ENCODE measurements at regions not wholly inside any gene's neighbourhood (a gene's known extent, or its start where the extent isn't known, plus 50 kb on each side); places are given as distances from the start of the nearest gene placed in this dataset.
"Not testable (repeated sequence)": the region's sequence is repeated elsewhere in the genome, so short reads cannot be mapped to it uniquely, and the experiment has no call there.

- Mint-ChIP-seq H3K36me3 (ENCODE audit: low read depth) (no peaks in the 10 kb centered on the region), H3K4me1 (ENCODE audit: low read depth) (no peaks in the 10 kb centered on the region)
- no peak for DNase-seq (ENCODE audit: low spot score)
Observed at GRCh38 chr9:106143781-106144180, 449.4 kb downstream of the TMEM38B start.

DNA sequence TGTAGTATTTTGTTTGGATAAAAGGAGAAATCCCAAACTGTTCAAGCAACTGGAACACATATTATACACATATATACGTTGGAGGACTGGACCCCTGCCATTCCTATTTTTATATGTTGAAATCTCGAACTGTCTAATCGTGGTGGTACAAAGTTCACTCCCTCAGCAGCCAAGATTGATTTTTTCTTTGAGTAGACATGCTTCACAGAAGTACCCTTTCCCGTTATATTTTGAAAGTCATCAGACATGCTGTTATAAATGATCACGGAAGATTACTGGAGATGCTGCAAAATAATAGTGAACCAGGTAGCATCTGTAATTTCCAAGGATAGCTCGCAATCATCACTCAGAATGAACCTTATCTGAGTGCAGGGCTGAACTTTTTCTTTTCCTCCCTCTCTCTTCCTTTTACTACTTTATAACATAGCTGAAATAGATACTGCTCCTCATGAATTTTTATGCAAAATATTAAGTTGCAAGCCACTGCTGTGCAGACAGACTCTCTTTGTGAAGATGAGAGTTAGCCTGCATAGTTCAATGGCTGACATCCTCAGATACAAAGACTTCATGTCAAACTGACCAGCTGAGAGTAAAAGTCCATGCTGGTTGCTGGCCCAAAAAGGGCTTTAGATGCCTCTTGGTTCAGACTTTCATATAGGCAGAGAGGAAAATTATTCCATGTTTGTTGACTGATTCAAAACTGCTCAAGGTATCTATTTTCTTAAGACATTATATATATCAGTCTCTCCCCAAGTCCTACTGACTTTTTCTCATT lies 451.9 kb downstream of the TMEM38B start:
- Mint-ChIP-seq H3K27ac (no peak overlapping the region), H3K9me3 (no peaks in the 10 kb centered on the region), H3K4me1 (ENCODE audit: low read depth) (no peaks in the 10 kb centered on the region), H3K36me3 (ENCODE audit: low read depth) (no peaks in the 10 kb centered on the region), H3K4me3 (no peak overlapping the region), H3K27me3 (ENCODE audit: insufficient read depth) (no peaks in the 10 kb centered on the region)
- DNase-seq (ENCODE audit: low spot score) = no peak
- intact Hi-C loops (cut with micrococcal nuclease) = no loop called here

More at GRCh38 chr9:106143781-106144180, 449.4 kb downstream of the TMEM38B start:
- Mint-ChIP-seq H3K4me3 (no peak overlapping the region), H3K27ac (no peak overlapping the region), H3K9me3 (no peaks in the 10 kb centered on the region), H3K27me3 (ENCODE audit: insufficient read depth) (peaks cover 2% of the 10 kb centered on the region)
- intact Hi-C loops (cut with micrococcal nuclease) = no loop called here

DNA sequence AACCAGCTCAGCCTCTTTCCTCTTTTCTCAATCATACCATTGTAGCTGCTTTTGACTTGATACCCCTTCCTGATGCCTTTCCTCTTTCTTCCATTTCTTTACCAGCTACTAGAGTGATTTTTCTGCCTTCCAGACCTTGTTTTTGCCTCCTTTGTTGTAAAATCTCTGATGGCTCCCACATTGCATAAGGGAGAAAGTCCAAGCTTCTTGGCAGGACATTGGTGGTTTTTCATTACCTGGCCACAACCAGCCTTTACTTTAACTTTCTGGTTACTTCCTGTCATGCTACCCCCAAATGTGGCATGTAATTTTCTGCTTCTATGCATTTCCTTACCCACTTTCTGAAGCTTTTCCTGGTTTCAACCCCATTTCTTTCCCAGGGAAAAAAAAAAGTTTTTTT lies 452.5 kb downstream of the TMEM38B start:
- Mint-ChIP-seq H3K27me3 (ENCODE audit: insufficient read depth) (no peaks in the 10 kb centered on the region), H3K9me3 (no peaks in the 10 kb centered on the region), H3K27ac (no peak overlapping the region), H3K4me3 (no peak overlapping the region), H3K36me3 (ENCODE audit: low read depth) (no peaks in the 10 kb centered on the region), H3K4me1 (ENCODE audit: low read depth) (no peaks in the 10 kb centered on the region)
- no peak for DNase-seq (ENCODE audit: low spot score)
- intact Hi-C loops (cut with micrococcal nuclease) = no loop called here

DNA sequence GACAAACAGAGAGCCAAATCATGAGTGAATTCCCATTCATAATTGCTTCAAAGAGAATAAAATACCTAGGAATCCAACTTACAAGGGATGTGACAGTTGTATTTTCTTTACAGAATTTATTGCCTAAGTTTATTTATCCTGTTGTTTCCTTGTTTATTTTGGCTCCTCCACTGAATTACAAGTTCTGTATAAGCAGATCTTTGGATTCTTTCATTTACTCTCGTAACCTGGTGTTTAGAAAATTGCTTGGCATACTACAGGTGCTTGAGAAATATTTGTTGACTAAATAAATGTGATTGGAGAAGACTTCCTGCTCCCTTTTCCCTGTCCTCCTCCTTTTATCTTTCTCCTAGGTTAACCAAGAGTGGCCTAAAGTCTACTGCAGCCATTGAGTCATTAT lies 455.6 kb downstream of the TMEM38B start:
- H3K36me3 Mint-ChIP-seq (ENCODE audit: low read depth) = no peaks in the 10 kb centered on the region
- no peaks in the 10 kb centered on the region for H3K27me3 Mint-ChIP-seq (ENCODE audit: insufficient read depth)
- H3K4me3 Mint-ChIP-seq = no peak overlapping the region
- DNase-seq (ENCODE audit: low spot score) = no peak
- no peak overlapping the region for H3K27ac Mint-ChIP-seq
- intact Hi-C loops (cut with micrococcal nuclease) = no loop called here
- H3K4me1 Mint-ChIP-seq (ENCODE audit: low read depth) = no peaks in the 10 kb centered on the region
- H3K9me3 Mint-ChIP-seq = no peaks in the 10 kb centered on the region

DNA sequence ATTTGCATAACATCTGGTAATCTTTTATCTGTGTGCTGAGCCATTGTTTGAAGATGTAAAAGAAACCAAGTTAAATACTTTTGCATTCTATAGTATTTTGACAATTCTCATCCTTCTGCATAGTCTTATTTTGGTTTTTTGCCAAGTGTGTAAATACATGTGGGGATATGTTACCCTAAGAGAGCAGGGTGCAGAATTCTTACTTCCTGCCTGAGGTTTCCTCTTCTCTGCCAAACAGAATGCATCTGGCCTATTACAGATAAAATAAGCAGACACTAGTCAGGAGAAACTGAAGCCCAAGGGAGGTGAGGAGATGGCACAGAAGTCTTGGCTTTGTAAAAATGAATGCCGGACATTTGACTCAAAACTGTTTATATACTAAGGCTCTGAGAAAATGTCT lies 462.1 kb downstream of the TMEM38B start:
- Mint-ChIP-seq H3K4me1 (ENCODE audit: low read depth) (no peaks in the 10 kb centered on the region), H3K4me3 (no peak overlapping the region), H3K27me3 (ENCODE audit: insufficient read depth) (no peaks in the 10 kb centered on the region), H3K36me3 (ENCODE audit: low read depth) (no peaks in the 10 kb centered on the region), H3K9me3 (peaks cover 6% of the 10 kb centered on the region), H3K27ac (no peak overlapping the region)
- DNase-seq (ENCODE audit: low spot score) = no peak
- intact Hi-C loops (cut with micrococcal nuclease) = no loop called here

DNA sequence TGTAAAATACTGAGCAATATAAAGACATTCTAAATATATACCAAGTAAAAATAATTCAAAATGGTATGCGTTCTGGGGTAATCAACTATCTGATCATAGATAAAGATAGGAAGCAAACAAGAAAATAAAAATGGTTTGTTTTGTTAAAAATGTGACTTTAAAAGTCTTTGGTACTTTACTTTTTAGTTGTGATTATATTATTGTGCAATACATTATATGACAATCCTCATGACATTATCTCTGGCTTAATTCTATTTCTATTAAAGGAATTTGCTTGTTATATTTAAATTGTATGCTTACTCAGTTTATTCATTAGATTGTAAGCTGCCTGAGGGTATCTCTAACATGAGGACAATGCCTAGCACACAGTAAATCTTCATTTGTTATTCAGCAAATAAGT lies 477.9 kb downstream of the TMEM38B start:
- H3K4me3 Mint-ChIP-seq = no peak overlapping the region
- H3K36me3 Mint-ChIP-seq (ENCODE audit: low read depth) = no peaks in the 10 kb centered on the region
- no peaks in the 10 kb centered on the region for H3K4me1 Mint-ChIP-seq (ENCODE audit: low read depth)

GRCh38 chr9:106174346-106174745 lies 480.0 kb downstream of the TMEM38B start:
- no peak for DNase-seq (ENCODE audit: low spot score)
- intact Hi-C loops (cut with micrococcal nuclease) = no loop called here
- H3K4me3 Mint-ChIP-seq = no peak overlapping the region
- H3K4me1 Mint-ChIP-seq (ENCODE audit: low read depth) = no peaks in the 10 kb centered on the region
- H3K27me3 Mint-ChIP-seq (ENCODE audit: insufficient read depth) = no peaks in the 10 kb centered on the region
- H3K36me3 Mint-ChIP-seq (ENCODE audit: low read depth) = no peaks in the 10 kb centered on the region
- no peak overlapping the region for H3K27ac Mint-ChIP-seq
- H3K9me3 Mint-ChIP-seq = peaks cover 5% of the 10 kb centered on the region

More for the DNA sequence above, 477.9 kb downstream of the TMEM38B start:
- Mint-ChIP-seq H3K9me3 (peaks cover 5% of the 10 kb centered on the region), H3K27me3 (ENCODE audit: insufficient read depth) (no peaks in the 10 kb centered on the region), H3K27ac (no peak overlapping the region)
- no peak for DNase-seq (ENCODE audit: low spot score)
- intact Hi-C loops (cut with micrococcal nuclease) = no loop called here

GRCh38 chr9:106177216-106177615 lies 482.9 kb downstream of the TMEM38B start:
- no peaks in the 10 kb centered on the region for H3K36me3 Mint-ChIP-seq (ENCODE audit: low read depth)
- no peaks in the 10 kb centered on the region for H3K4me1 Mint-ChIP-seq (ENCODE audit: low read depth)
- no peak for DNase-seq (ENCODE audit: low spot score)
- no peak overlapping the region for H3K27ac Mint-ChIP-seq
- H3K9me3 Mint-ChIP-seq = no peaks in the 10 kb centered on the region
- intact Hi-C loops (cut with micrococcal nuclease) = no loop called here
- H3K4me3 Mint-ChIP-seq = no peak overlapping the region
- H3K27me3 Mint-ChIP-seq (ENCODE audit: insufficient read depth) = no peaks in the 10 kb centered on the region

DNA sequence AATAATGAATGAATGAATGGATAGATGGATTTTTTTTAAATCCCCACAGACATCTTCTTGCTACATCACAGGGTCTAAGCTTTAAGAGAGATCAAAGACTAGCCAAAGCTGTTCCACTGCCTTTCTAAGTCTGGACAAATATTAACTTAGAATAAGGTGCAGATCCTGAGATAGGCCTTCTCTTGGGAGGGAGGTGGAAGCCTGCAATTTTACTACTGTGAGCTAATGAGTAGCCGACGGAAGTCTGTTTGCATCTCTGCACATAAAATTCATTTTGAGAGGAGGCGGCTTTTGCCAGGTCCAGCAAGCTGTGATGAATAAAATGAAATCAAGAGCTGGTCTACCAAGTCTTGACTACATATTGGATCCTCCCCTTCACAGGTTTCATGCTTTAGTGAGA lies 484.9 kb downstream of the TMEM38B start:
- no peak overlapping the region for H3K27ac Mint-ChIP-seq
- H3K4me3 Mint-ChIP-seq = no peak overlapping the region
- intact Hi-C loops (cut with micrococcal nuclease) = no loop called here
- no peaks in the 10 kb centered on the region for H3K4me1 Mint-ChIP-seq (ENCODE audit: low read depth)
- DNase-seq (ENCODE audit: low spot score) = no peak
- H3K9me3 Mint-ChIP-seq = no peaks in the 10 kb centered on the region
- H3K27me3 Mint-ChIP-seq (ENCODE audit: insufficient read depth) = no peaks in the 10 kb centered on the region
- no peaks in the 10 kb centered on the region for H3K36me3 Mint-ChIP-seq (ENCODE audit: low read depth)

DNA sequence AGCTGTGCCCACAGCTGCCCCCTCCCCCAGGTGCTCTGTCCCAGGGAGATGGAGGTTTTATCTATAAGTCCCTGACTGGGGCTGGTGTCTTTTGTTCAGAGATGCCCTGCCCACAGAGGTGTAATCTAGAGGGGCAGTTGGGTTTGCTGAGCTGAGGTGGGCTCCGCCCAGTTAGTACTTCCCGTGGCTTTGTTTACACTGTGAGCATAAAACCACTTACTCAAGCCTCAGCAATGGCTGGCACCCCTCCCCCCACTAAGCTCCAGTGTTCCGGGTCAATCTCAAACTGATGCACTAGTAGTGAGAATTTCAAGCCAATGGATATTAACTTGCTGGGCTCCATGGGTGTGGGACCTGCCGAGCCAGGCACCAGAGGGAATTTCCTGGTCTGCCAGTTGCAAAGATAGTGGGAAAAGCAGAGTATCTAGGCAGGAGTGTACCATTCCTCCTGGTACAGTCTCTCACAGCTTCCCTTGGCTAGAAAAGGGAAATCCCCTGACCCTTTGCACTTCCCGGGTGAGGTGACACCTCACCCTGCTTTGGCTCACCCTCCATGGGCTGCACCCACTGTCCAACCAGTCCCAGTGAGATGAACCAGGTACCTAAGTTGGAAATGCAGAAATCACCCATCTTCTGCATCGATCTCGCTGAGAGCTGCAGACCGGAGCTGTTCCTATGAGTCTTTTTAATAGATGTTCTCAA lies 509.6 kb downstream of the TMEM38B start:
- H3K36me3 Mint-ChIP-seq (ENCODE audit: low read depth); H3K27me3 Mint-ChIP-seq (ENCODE audit: insufficient read depth); H3K4me3 Mint-ChIP-seq; H3K27ac Mint-ChIP-seq; DNase-seq (ENCODE audit: low spot score); H3K4me1 Mint-ChIP-seq (ENCODE audit: low read depth); intact Hi-C loops (cut with micrococcal nuclease): not testable (repeated sequence)
- H3K9me3 Mint-ChIP-seq = peaks cover 20% of the 10 kb centered on the region

- DNase-seq (ENCODE audit: low spot score) = no peak
- H3K4me3 Mint-ChIP-seq = no peak overlapping the region
- H3K9me3 Mint-ChIP-seq = peaks cover 13% of the 10 kb centered on the region
- H3K27me3 Mint-ChIP-seq (ENCODE audit: insufficient read depth) = no peaks in the 10 kb centered on the region
- H3K36me3 Mint-ChIP-seq (ENCODE audit: low read depth) = no peaks in the 10 kb centered on the region
- H3K27ac Mint-ChIP-seq = no peak overlapping the region
- intact Hi-C loops (cut with micrococcal nuclease) = no loop called here
- H3K4me1 Mint-ChIP-seq (ENCODE audit: low read depth) = no peaks in the 10 kb centered on the region
Observed at GRCh38 chr9:106207298-106207697, 513.0 kb downstream of the TMEM38B start.

- DNase-seq (ENCODE audit: low spot score) = no peak
- H3K4me1 Mint-ChIP-seq (ENCODE audit: low read depth) = no peaks in the 10 kb centered on the region
- no peaks in the 10 kb centered on the region for H3K9me3 Mint-ChIP-seq
- no peaks in the 10 kb centered on the region for H3K36me3 Mint-ChIP-seq (ENCODE audit: low read depth)
- H3K27ac Mint-ChIP-seq = no peak overlapping the region
- no peaks in the 10 kb centered on the region for H3K27me3 Mint-ChIP-seq (ENCODE audit: insufficient read depth)
- intact Hi-C loops (cut with micrococcal nuclease) = no loop called here
- no peak overlapping the region for H3K4me3 Mint-ChIP-seq
Observed at GRCh38 chr9:106218427-106218826, 524.1 kb downstream of the TMEM38B start.

- Mint-ChIP-seq H3K27me3 (ENCODE audit: insufficient read depth) (no peaks in the 10 kb centered on the region), H3K9me3 (no peaks in the 10 kb centered on the region), H3K4me3 (no peak overlapping the region), H3K4me1 (ENCODE audit: low read depth) (no peaks in the 10 kb centered on the region), H3K36me3 (ENCODE audit: low read depth) (no peaks in the 10 kb centered on the region), H3K27ac (no peak overlapping the region)
- no peak for DNase-seq (ENCODE audit: low spot score)
- intact Hi-C loops (cut with micrococcal nuclease) = no loop called here
Observed at GRCh38 chr9:106218854-106219253, 524.5 kb downstream of the TMEM38B start.

Measured in activated T-helper 1 cell treated with anti-CD3 and anti-CD28 coated beads, Interleukin-12 subunit alpha, Interleukin-12 subunit beta, Interleukin-2, Interleukin-4 antibody, amounts not matched to agents 30 ng/mL and 10 ng/mL and 1 ng/mL, durations not matched to agents 14 hours and 24 hours and 36 hours (primary cell).